ENCODE measurements at regions not wholly inside any gene's neighbourhood (a gene's known extent, or its start where the extent isn't known, plus 50 kb on each side); places are given as distances from the start of the nearest gene placed in this dataset.
A peak's percentile ranks its signal among the peaks of the same experiment; 100 is the strongest.
"Not testable (repeated sequence)": the region's sequence is repeated elsewhere in the genome, so short reads cannot be mapped to it uniquely, and the experiment has no call there.

GRCh38 chr14:24700511-24700910 lies 66.5 kb upstream of the GZMB start:
- no peak for DNase-seq
- H3K9me3 ChIP-seq = no peaks in the 10 kb centered on the region
- 50 to 70% methylated on average over 1 of the region's 1 CpG for WGBS, 2 donors
- H3K4me3 ChIP-seq = no peak overlapping the region
- intact Hi-C loops (cut with DNase I) = no loop called here
- TF ChIP-seq POLR2A (IDR thresholded peaks at IDR 0.05) = no peak
- TF ChIP-seq CTCF (IDR thresholded peaks at IDR 0.05) = no peak
- no peaks in the 10 kb centered on the region for H3K27me3 ChIP-seq
- no peaks in the 10 kb centered on the region for H3K36me3 ChIP-seq
- no peaks in the 10 kb centered on the region for H3K4me1 ChIP-seq
- no peak overlapping the region for H3K27ac ChIP-seq

- Histone ChIP-seq H3K4me1 (peaks cover 0 to 6% (median 0%) of the 10 kb centered on the region in 3 donors), H3K36me3 (no peaks in the 10 kb centered on the region), H3K9me3 (no peaks in the 10 kb centered on the region), H3K27ac (no peak overlapping the region), H3K4me3 (no peak overlapping the region), H3K27me3 (no peaks in the 10 kb centered on the region)
- no peak for DNase-seq
- TF ChIP-seq POLR2A (IDR thresholded peaks at IDR 0.05) = no peak
- intact Hi-C loops (cut with DNase I) = no loop called here
Observed at GRCh38 chr14:24699052-24699451, 65.1 kb upstream of the GZMB start.

- WGBS, 2 donors = 87 to 100% methylated on average over 1 of the region's 1 CpG
- H3K4me1 ChIP-seq; intact Hi-C loops (cut with DNase I); H3K36me3 ChIP-seq; H3K27me3 ChIP-seq; H3K9me3 ChIP-seq; H3K27ac ChIP-seq; H3K4me3 ChIP-seq; DNase-seq: not testable (repeated sequence)
Observed at GRCh38 chr14:24696280-24696920, 62.4 kb upstream of the GZMB start.

- WGBS, 2 donors = 59 to 67% methylated on average over 8 of the region's 8 CpGs
- DNase-seq = no peak
- Histone ChIP-seq H3K4me3 (no peak overlapping the region), H3K27me3 (peaks cover 0 to 3% (median 0%) of the 10 kb centered on the region in 4 donors), H3K36me3 (no peaks in the 10 kb centered on the region), H3K27ac (peak overlapping the region in 1 of 4 donors; percentile 2), H3K4me1 (peaks cover 0 to 6% (median 0%) of the 10 kb centered on the region in 3 donors), H3K9me3 (no peaks in the 10 kb centered on the region)
- no peak for TF ChIP-seq POLR2A (IDR thresholded peaks at IDR 0.05)
- no peak for TF ChIP-seq CTCF (IDR thresholded peaks at IDR 0.05)
- intact Hi-C loops (cut with DNase I) = no loop called here
Observed at GRCh38 chr14:24695265-24696241, 61.6 kb upstream of the GZMB start.

- Histone ChIP-seq H3K4me3 (no peak overlapping the region), H3K4me1 (peaks cover 0 to 6% (median 0%) of the 10 kb centered on the region in 3 donors), H3K27me3 (peaks cover 0 to 6% (median 0%) of the 10 kb centered on the region in 4 donors), H3K27ac (peak overlapping the region in 1 of 4 donors; percentile 2), H3K36me3 (no peaks in the 10 kb centered on the region), H3K9me3 (no peaks in the 10 kb centered on the region)
- TF ChIP-seq CTCF (IDR thresholded peaks at IDR 0.05) (no peak), POLR2A (IDR thresholded peaks at IDR 0.05) (no peak)
- 72 to 75% methylated on average over 3 of the region's 3 CpGs for WGBS, 2 donors
- DNase-seq = no peak
- intact Hi-C loops (cut with DNase I) = no loop called here
Observed at GRCh38 chr14:24694680-24695079, 60.7 kb upstream of the GZMB start.

GRCh38 chr14:24693983-24694382 lies 60.0 kb upstream of the GZMB start:
- intact Hi-C loops (cut with DNase I) = no loop called here
- TF ChIP-seq CTCF (IDR thresholded peaks at IDR 0.05) (no peak), POLR2A (IDR thresholded peaks at IDR 0.05) (no peak)
- 40 to 65% methylated on average over 2 of the region's 2 CpGs for WGBS, 2 donors

More at GRCh38 chr14:24693983-24694382, 60.0 kb upstream of the GZMB start:
- no peak for DNase-seq
- H3K9me3 ChIP-seq = no peaks in the 10 kb centered on the region
- H3K4me3 ChIP-seq = no peak overlapping the region
- no peaks in the 10 kb centered on the region for H3K36me3 ChIP-seq
- H3K4me1 ChIP-seq = peaks cover 0 to 6% (median 0%) of the 10 kb centered on the region in 3 donors
- peaks cover 0 to 6% (median 0%) of the 10 kb centered on the region in 4 donors for H3K27me3 ChIP-seq
- H3K27ac ChIP-seq = peak overlapping the region in 1 of 4 donors; percentile 25

Data from esophagus squamous epithelium (tissue), 5 donors.